H9 (cell line): ENCODE measurements at regions not wholly inside any gene's neighbourhood (a gene's known extent, or its start where the extent isn't known, plus 50 kb on each side); places are given as distances from the start of the nearest gene placed in this dataset.

Source experiments
- DNase-seq: peaks from one replicate; pipeline ENCODE4 v3.0.0-alpha.2; 2017
- H2AFZ ChIP-seq: one replicate; pipeline ENCODE4 v1.6.1; 2013; ENCODE audit warnings: mild to moderate bottlenecking, low read length, control low read depth, moderate library complexity
- H2AK5ac ChIP-seq: 2 replicates; pipeline ENCODE4 v1.6.1; 2013; ENCODE audit warnings: low read length, control low read depth, mixed read lengths; ENCODE audit not compliant: insufficient read length
- H2BK120ac ChIP-seq: one replicate; pipeline ENCODE4 v1.6.1; 2013; ENCODE audit warnings: low read depth, mild to moderate bottlenecking, low read length, control low read depth, inconsistent platforms; ENCODE audit not compliant: poor library complexity, severe bottlenecking
- H2BK12ac ChIP-seq: 2 replicates; pipeline ENCODE4 v1.6.1; 2013; ENCODE audit warnings: low read length, control low read depth, mixed read lengths, low read depth; ENCODE audit not compliant: insufficient read length
- H2BK15ac ChIP-seq: 2 replicates; pipeline ENCODE4 v1.6.1; 2013; ENCODE audit warnings: low read depth, low read length, control low read depth
- H2BK20ac ChIP-seq: one replicate; pipeline ENCODE4 v1.6.1; 2013; ENCODE audit warnings: low read depth, mild to moderate bottlenecking, low read length, control low read depth, inconsistent platforms; ENCODE audit not compliant: poor library complexity, severe bottlenecking
- H2BK5ac ChIP-seq: 2 replicates; pipeline ENCODE4 v1.6.1; 2013; ENCODE audit warnings: low read length, control low read depth, mixed read lengths; ENCODE audit not compliant: insufficient read length
- H3K14ac ChIP-seq: 2 replicates; pipeline ENCODE4 v1.6.1; 2013; ENCODE audit warnings: low read length, control low read depth; ENCODE audit not compliant: insufficient read depth
- H3K18ac ChIP-seq: 2 replicates; pipeline ENCODE4 v1.6.1; 2013; ENCODE audit warnings: low read depth, mild to moderate bottlenecking, mixed read lengths, low read length, control low read depth; ENCODE audit not compliant: insufficient read length
- H3K23ac ChIP-seq: 2 replicates; pipeline ENCODE4 v1.6.1; 2013; ENCODE audit warnings: low read length, control low read depth, mixed read lengths, low read depth; ENCODE audit not compliant: insufficient read length
- H3K23me2 ChIP-seq: 2 replicates; pipeline ENCODE4 v1.6.1; 2013; ENCODE audit warnings: low read depth, mild to moderate bottlenecking, mixed read lengths, low read length, control low read depth; ENCODE audit not compliant: insufficient read length, poor library complexity, severe bottlenecking
- H3K27ac ChIP-seq: 2 replicates; pipeline ENCODE4 v1.5.1; 2013; ENCODE audit warnings: low read length, control low read depth, mixed read lengths, low read depth; ENCODE audit not compliant: insufficient read length
- H3K27me3 ChIP-seq: 2 replicates; pipeline ENCODE4 v1.6.1; 2013; ENCODE audit warnings: low read length, control low read depth, inconsistent platforms; ENCODE audit not compliant: insufficient read depth
- H3K4ac ChIP-seq: 2 replicates; pipeline ENCODE4 v1.6.1; 2013; ENCODE audit warnings: low read depth, mild to moderate bottlenecking, control low read depth, inconsistent platforms, low read length, moderate library complexity
- H3K4me1 ChIP-seq: 2 replicates; pipeline ENCODE4 v1.6.1; 2013; ENCODE audit warnings: low read length, control low read depth, inconsistent platforms; ENCODE audit not compliant: insufficient read depth
- H3K4me2 ChIP-seq: 2 replicates; pipeline ENCODE4 v1.6.1; 2013; ENCODE audit warnings: low read length, control low read depth, mixed read lengths; ENCODE audit not compliant: insufficient read length, insufficient read depth
- H3K56ac ChIP-seq: 2 replicates; pipeline ENCODE4 v1.6.1; 2013; ENCODE audit warnings: low read depth, mild to moderate bottlenecking, mixed read lengths, low read length, control low read depth; ENCODE audit not compliant: insufficient read length
- H3K79me1 ChIP-seq: 2 replicates; pipeline ENCODE4 v1.6.1; 2013; ENCODE audit warnings: low read depth, mild to moderate bottlenecking, moderate library complexity, low read length, control low read depth, inconsistent platforms; ENCODE audit not compliant: insufficient read depth, poor library complexity, severe bottlenecking
- H3K79me2 ChIP-seq: 2 replicates; pipeline ENCODE4 v1.6.1; 2013; ENCODE audit warnings: low read length, control low read depth, inconsistent platforms; ENCODE audit not compliant: insufficient read depth
- H3K9ac ChIP-seq: 2 replicates; pipeline ENCODE4 v1.6.1; 2013; ENCODE audit warnings: low read length, control low read depth, mixed read lengths; ENCODE audit not compliant: insufficient read length; ENCODE audit errors: extremely low read depth
- H3K9me3 ChIP-seq: one replicate; pipeline ENCODE4 v1.6.1; 2013; ENCODE audit warnings: low read depth, low read length, inconsistent platforms; ENCODE audit not compliant: control insufficient read depth
- H3T11ph ChIP-seq: one replicate; pipeline ENCODE4 v1.6.1; 2013; ENCODE audit warnings: mild to moderate bottlenecking, low read length, control low read depth, inconsistent platforms
- H4K20me1 ChIP-seq: one replicate; pipeline ENCODE4 v1.6.1; 2013; ENCODE audit not compliant: control insufficient read depth, insufficient read length, insufficient read depth
- H4K5ac ChIP-seq: 2 replicates; pipeline ENCODE4 v1.6.1; 2013; ENCODE audit warnings: low read depth, mild to moderate bottlenecking, mixed read lengths, low read length, control low read depth; ENCODE audit not compliant: insufficient read length
- H4K8ac ChIP-seq: replicated peaks from 2 replicates; pipeline ENCODE4 v1.6.1; 2013; ENCODE audit warnings: low read length, control low read depth, mixed read lengths, low read depth; ENCODE audit not compliant: insufficient read length
- H4K91ac ChIP-seq: 2 replicates; pipeline ENCODE4 v1.6.1; 2013; ENCODE audit warnings: low read depth, mild to moderate bottlenecking, moderate library complexity, mixed read lengths, low read length, control low read depth; ENCODE audit not compliant: insufficient read length
- H3K27ac Mint-ChIP-seq, 3 experiments: 2 replicates in 2 of 3; 3 replicates in 1 of 3; pipeline ENCODE4 v1.8.0; 2020 to 2021; ENCODE audit warnings: mixed read lengths in 3 of 3, mild to moderate bottlenecking in 1 of 3, moderate library complexity in 1 of 3
- H3K27me3 Mint-ChIP-seq: 2 replicates; pipeline ENCODE4 v1.8.0; 2021; ENCODE audit warnings: low read depth, mild to moderate bottlenecking, moderate library complexity, mixed read lengths
- H3K36me3 Mint-ChIP-seq, 3 experiments: 2 replicates in 2 of 3; 3 replicates in 1 of 3; pipeline ENCODE4 v1.8.0; 2020 to 2021; ENCODE audit warnings: low read depth in 3 of 3, mixed read lengths in 3 of 3; ENCODE audit not compliant: insufficient read depth in 1 of 3
- H3K4me1 Mint-ChIP-seq, 2 experiments: 2 replicates each; pipeline ENCODE4 v1.8.0; 2020; ENCODE audit warnings: mixed read lengths in 2 of 2
- H3K4me3 Mint-ChIP-seq, 2 experiments: 2 replicates in 1 of 2; 3 replicates in 1 of 2; pipeline ENCODE4 v1.8.0; 2020 to 2021; ENCODE audit warnings: mild to moderate bottlenecking in 2 of 2, mixed read lengths in 2 of 2, moderate library complexity in 1 of 2
- H3K9me3 Mint-ChIP-seq, 2 experiments: 2 replicates in 1 of 2; 3 replicates in 1 of 2; pipeline ENCODE4 v1.8.0; 2020; ENCODE audit warnings: mild to moderate bottlenecking in 2 of 2, mixed read lengths in 2 of 2, moderate library complexity in 1 of 2
- WGBS: extraction: QIAGEN DNeasy Blood & Tissue Kit; methylation state at CpG from one replicate; pipeline ENCODE4 v1.1.7; 2013; ENCODE audit warnings: missing lambda C conversion rate, low lambda C conversion rate, mixed read lengths; ENCODE audit not compliant: insufficient read length; ENCODE audit errors: extremely low coverage; 5-methylcytosine and 5-hydroxymethylcytosine counted together
- TF ChIP-seq, protein P1 (sequence below): fragments of 200-600 bp; sonication (generic); conservative IDR thresholded peaks from 3 replicates; pipeline ENCODE4 v1.8.0; 2021; ENCODE audit warnings: antibody characterized with exemption, mild to moderate bottlenecking

DNA sequence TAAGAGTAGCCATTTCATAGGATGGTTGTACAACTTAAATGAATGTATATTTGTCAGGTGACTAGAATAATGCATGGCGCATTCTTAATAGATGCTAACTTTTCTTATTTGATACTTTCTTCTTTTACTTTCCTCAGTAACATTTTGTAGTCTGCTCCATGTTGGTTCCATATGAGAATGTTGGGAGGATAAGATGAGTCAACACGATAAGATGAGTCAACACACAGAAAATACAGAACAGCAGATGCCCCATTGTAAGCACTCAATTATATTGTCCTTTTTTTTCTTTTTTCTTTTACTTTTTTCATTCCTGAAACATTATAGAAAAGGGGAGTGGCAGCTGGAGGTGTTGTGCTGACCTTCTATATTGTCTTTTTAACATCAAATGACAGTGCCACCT lies 92.3 kb upstream of the SPATA31C2 start:
- Mint-ChIP-seq H3K36me3 (peaks cover 0 to 5% (median 0%) of the 10 kb centered on the region in 3 experiments; a peak in 1 of 7 replicates), H3K27ac (no peak overlapping the region), H3K27me3 (peaks cover 2% of the 10 kb centered on the region), H3K4me3 (no peak overlapping the region), H3K9me3 (peaks cover 0 to 2% of the 10 kb centered on the region in 2 experiments; a peak in 2 of 5 replicates), H3K4me1 (peaks cover 12 to 15% of the 10 kb centered on the region in 2 experiments)
- Histone ChIP-seq H3K4me1 (no peaks in the 10 kb centered on the region), H3K79me2 (no peaks in the 10 kb centered on the region), H2BK120ac (no peak overlapping the region), H3K9ac (no peak overlapping the region), H4K8ac (no peak overlapping the region), H3K79me1 (no peaks in the 10 kb centered on the region), H3K27ac (no peak overlapping the region), H3K4ac (no peak overlapping the region), H3K9me3 (no peaks in the 10 kb centered on the region), H2AK5ac (no peak overlapping the region), H2BK15ac (no peak overlapping the region), H2BK12ac (no peak overlapping the region), H4K91ac (no peak overlapping the region), H3K4me2 (no peak overlapping the region), H3K18ac (no peak overlapping the region), H4K20me1 (no peaks in the 10 kb centered on the region), H3T11ph (no peak overlapping the region), H3K23ac (no peak overlapping the region), H2BK5ac (no peak overlapping the region), H3K14ac (no peak overlapping the region), H2AFZ (no peak overlapping the region), H3K56ac (no peak overlapping the region), H2BK20ac (no peak overlapping the region), H4K5ac (no peak overlapping the region), H3K23me2 (no peaks in the 10 kb centered on the region), H3K27me3 (no peaks in the 10 kb centered on the region)
- no CpG with 5 or more reads among the region's 2 CpGs for WGBS
- DNase-seq, result no peak
- TF ChIP-seq, protein P1, sequence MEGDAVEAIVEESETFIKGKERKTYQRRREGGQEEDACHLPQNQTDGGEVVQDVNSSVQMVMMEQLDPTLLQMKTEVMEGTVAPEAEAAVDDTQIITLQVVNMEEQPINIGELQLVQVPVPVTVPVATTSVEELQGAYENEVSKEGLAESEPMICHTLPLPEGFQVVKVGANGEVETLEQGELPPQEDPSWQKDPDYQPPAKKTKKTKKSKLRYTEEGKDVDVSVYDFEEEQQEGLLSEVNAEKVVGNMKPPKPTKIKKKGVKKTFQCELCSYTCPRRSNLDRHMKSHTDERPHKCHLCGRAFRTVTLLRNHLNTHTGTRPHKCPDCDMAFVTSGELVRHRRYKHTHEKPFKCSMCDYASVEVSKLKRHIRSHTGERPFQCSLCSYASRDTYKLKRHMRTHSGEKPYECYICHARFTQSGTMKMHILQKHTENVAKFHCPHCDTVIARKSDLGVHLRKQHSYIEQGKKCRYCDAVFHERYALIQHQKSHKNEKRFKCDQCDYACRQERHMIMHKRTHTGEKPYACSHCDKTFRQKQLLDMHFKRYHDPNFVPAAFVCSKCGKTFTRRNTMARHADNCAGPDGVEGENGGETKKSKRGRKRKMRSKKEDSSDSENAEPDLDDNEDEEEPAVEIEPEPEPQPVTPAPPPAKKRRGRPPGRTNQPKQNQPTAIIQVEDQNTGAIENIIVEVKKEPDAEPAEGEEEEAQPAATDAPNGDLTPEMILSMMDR, result no peak
